SK-N-SH (cell line): ENCODE measurements at regions not wholly inside any gene's neighbourhood (a gene's known extent, or its start where the extent isn't known, plus 50 kb on each side); places are given as distances from the start of the nearest gene placed in this dataset.
"Not testable (repeated sequence)": the region's sequence is repeated elsewhere in the genome, so short reads cannot be mapped to it uniquely, and the experiment has no call there.

Experiments
- CTCF ChIA-PET: fragments of 300-600, 350-600 bp; formaldehyde crosslinking; extraction: SDS; loops from one replicate; lab custom pipeline; 2021; lab: Yijun Ruan, JAX
- POLR2A ChIA-PET: fragments of 350-600 bp; sonication (Branson Sonifier 250); formaldehyde crosslinking; extraction: SDS; loops from one replicate; lab custom pipeline; 2020; ENCODE audit warnings: antibody characterized with exemption, inconsistent platforms; lab: Yijun Ruan, JAX
- DNase-seq: peaks from one replicate; pipeline ENCODE4 v3.0.0; 2012
- H2AFZ ChIP-seq: fragments of 200-600 bp; sonication (generic); 2 replicates; pipeline ENCODE4 v1.8.1; 2016; ENCODE audit warnings: antibody characterized with exemption, mild to moderate bottlenecking, low read depth
- H3F3A ChIP-seq: fragments of 200-600 bp; sonication (generic); replicated peaks from 2 replicates; pipeline ENCODE3; 2016; ENCODE audit warnings: antibody characterized with exemption, mild to moderate bottlenecking; ENCODE audit not compliant: insufficient read depth
- H3K27ac ChIP-seq, 2 experiments: fragments of 200-500 bp in 1 of 2; fragments of 200-600 bp in 1 of 2; sonication (Bioruptor generic) in 1 of 2; sonication (generic), shearing (Covaris generic) in 1 of 2; 2 replicates each; pipeline versions ENCODE4 v1.5.1 to v1.6.1; 2014 to 2016; ENCODE audit warnings: low read depth in 2 of 2, inconsistent platforms in 1 of 2, low read length in 1 of 2, mild to moderate bottlenecking in 1 of 2, mixed read lengths in 1 of 2
- H3K27me3 ChIP-seq: fragments of 200-600 bp; sonication (generic), shearing (Covaris generic); 2 replicates; pipeline ENCODE4 v1.6.1; 2016; ENCODE audit warnings: mixed run types; ENCODE audit not compliant: insufficient read depth
- H3K36me3 ChIP-seq, 2 experiments: fragments of 200-500 bp in 1 of 2; fragments of 200-600 bp in 1 of 2; sonication (Bioruptor generic) in 1 of 2; sonication (generic) in 1 of 2; replicated peaks in 1 of 2; 2 replicates each; pipeline versions ENCODE3 to v1.5.1; 2014 to 2016; ENCODE audit warnings: low read length in 1 of 2, mild to moderate bottlenecking in 1 of 2; ENCODE audit not compliant: insufficient read depth in 2 of 2, control insufficient read depth in 1 of 2
- H3K4me1 ChIP-seq, 2 experiments: fragments of 200-500 bp in 1 of 2; fragments of 200-600 bp in 1 of 2; sonication (Bioruptor generic) in 1 of 2; sonication (generic), shearing (Covaris generic) in 1 of 2; 2 replicates each; pipeline versions ENCODE4 v1.5.1 to v1.6.1; 2014 to 2016; ENCODE audit warnings: low read depth in 1 of 2, low read length in 1 of 2, mixed run types in 1 of 2; ENCODE audit not compliant: insufficient read depth in 2 of 2, control insufficient read depth in 1 of 2
- H3K4me2 ChIP-seq: fragments of 200-600 bp; sonication (generic), shearing (Covaris generic); 2 replicates; pipeline ENCODE4 v1.6.1; 2017; ENCODE audit warnings: mixed run types
- H3K4me3 ChIP-seq, 2 experiments: fragments of 200-500 bp in 1 of 2; fragments of 200-600 bp in 1 of 2; sonication (Bioruptor generic) in 1 of 2; sonication (generic), shearing (Covaris generic) in 1 of 2; 2 replicates each; pipeline versions ENCODE4 v1.5.1 to v1.8.1; 2014 to 2016; ENCODE audit warnings: low read depth in 2 of 2, inconsistent platforms in 1 of 2, low read length in 1 of 2, mild to moderate bottlenecking in 1 of 2, mixed read lengths in 1 of 2, moderate library complexity in 1 of 2
- H3K79me2 ChIP-seq: fragments of 200-600 bp; sonication (generic); 2 replicates; pipeline ENCODE4 v1.8.1; 2017; ENCODE audit warnings: mild to moderate bottlenecking; ENCODE audit not compliant: insufficient read depth
- H3K9ac ChIP-seq: fragments of 200-600 bp; sonication (generic); 2 replicates; pipeline ENCODE4 v1.6.1; 2017; ENCODE audit warnings: mixed run types
- H3K9me2 ChIP-seq: fragments of 200-600 bp; sonication (generic); 2 replicates; pipeline ENCODE4 v1.6.1; 2017; ENCODE audit warnings: mixed run types
- H3K9me3 ChIP-seq: fragments of 200-600 bp; sonication (generic); 2 replicates; pipeline ENCODE4 v1.6.1; 2017; ENCODE audit warnings: mixed run types, mild to moderate bottlenecking, moderate library complexity
- H4K20me1 ChIP-seq: fragments of 200-600 bp; sonication (generic); 2 replicates; pipeline ENCODE4 v1.6.1; 2017; ENCODE audit warnings: mild to moderate bottlenecking, mixed run types; ENCODE audit not compliant: insufficient read depth
- EP300 ChIP-seq, 2 experiments: IDR thresholded peaks; 2 replicates each; pipeline versions ENCODE4 v1.4.0 to v1.6.1; 2012; ENCODE audit warnings: borderline replicate concordance in 1 of 2, low read depth in 1 of 2, low read length in 1 of 2
- FOSL2 ChIP-seq: IDR thresholded peaks from 2 replicates; pipeline ENCODE4 v1.4.0; 2012; ENCODE audit warnings: low read depth, mild to moderate bottlenecking, moderate library complexity, borderline replicate concordance
- FOXM1 ChIP-seq: IDR thresholded peaks from 2 replicates; pipeline ENCODE4 v1.4.0; 2012; ENCODE audit warnings: low read depth, mild to moderate bottlenecking
- JUND ChIP-seq: IDR thresholded peaks from 2 replicates; pipeline ENCODE4 v1.4.0; 2012
- MAX ChIP-seq: IDR thresholded peaks from 2 replicates; pipeline ENCODE4 v1.4.0; 2012; ENCODE audit warnings: low read depth
- NFIC ChIP-seq: IDR thresholded peaks from 2 replicates; pipeline ENCODE4 v1.4.0; 2012; ENCODE audit warnings: borderline replicate concordance
- PBX3 ChIP-seq: IDR thresholded peaks from 2 replicates; pipeline ENCODE4; 2012
- POLR2AphosphoS5 ChIP-seq: IDR thresholded peaks from 2 replicates; pipeline ENCODE4 v1.6.1; 2012; ENCODE audit warnings: low read depth, low read length
- RCOR1 ChIP-seq: fragments of 150-350 bp; IDR thresholded peaks from 2 replicates; pipeline ENCODE4 v1.6.1; 2017; ENCODE audit warnings: antibody characterized with exemption, low read length
- RXRA ChIP-seq: IDR thresholded peaks from 2 replicates; pipeline ENCODE4 v1.4.0; 2012; ENCODE audit warnings: low read depth, mild to moderate bottlenecking, borderline replicate concordance
- SMC3 ChIP-seq: IDR thresholded peaks from 2 replicates; pipeline ENCODE4 v1.6.1; 2012; ENCODE audit warnings: low read depth, low read length, improper control_type of control experiment
- TEAD4 ChIP-seq: IDR thresholded peaks from 2 replicates; pipeline ENCODE4 v1.4.0; 2012; ENCODE audit warnings: mild to moderate bottlenecking, borderline replicate concordance; ENCODE audit not compliant: insufficient read depth
- ZBTB33 ChIP-seq: IDR thresholded peaks from 2 replicates; pipeline ENCODE4 v1.4.0; 2012; ENCODE audit warnings: low read depth, borderline replicate concordance
- WGBS: methylation state at CpG from one replicate; pipeline ENCODE4 v1.1.6; 2017; ENCODE audit warnings: low lambda C conversion rate; 5-methylcytosine and 5-hydroxymethylcytosine counted together
- TF ChIP-seq, protein P1 (sequence below): IDR thresholded peaks from 2 replicates; pipeline ENCODE4 v1.4.0; 2012; ENCODE audit warnings: low read depth, borderline replicate concordance
- TF ChIP-seq, protein P2 (sequence below): IDR thresholded peaks from 2 replicates; pipeline ENCODE4 v1.6.1; 2012; ENCODE audit warnings: mild to moderate bottlenecking, low read depth, low read length, moderate library complexity

GRCh38 chr17:21488043-21488442, 111.9 kb downstream of the KCNJ12 start:
- DNase-seq, CTCF ChIA-PET, H3K4me1 ChIP-seq, H3F3A ChIP-seq, H2AFZ ChIP-seq, H3K27ac ChIP-seq, POLR2A ChIA-PET, H3K4me3 ChIP-seq, H3K9me2 ChIP-seq, H3K4me2 ChIP-seq, H3K9me3 ChIP-seq, H3K79me2 ChIP-seq, H3K36me3 ChIP-seq, H3K9ac ChIP-seq, H4K20me1 ChIP-seq: not testable (repeated sequence)
- peaks cover 18% of the 10 kb centered on the region for H3K27me3 ChIP-seq
- WGBS: 36% methylated on average over 2 of the region's 2 CpGs

DNA sequence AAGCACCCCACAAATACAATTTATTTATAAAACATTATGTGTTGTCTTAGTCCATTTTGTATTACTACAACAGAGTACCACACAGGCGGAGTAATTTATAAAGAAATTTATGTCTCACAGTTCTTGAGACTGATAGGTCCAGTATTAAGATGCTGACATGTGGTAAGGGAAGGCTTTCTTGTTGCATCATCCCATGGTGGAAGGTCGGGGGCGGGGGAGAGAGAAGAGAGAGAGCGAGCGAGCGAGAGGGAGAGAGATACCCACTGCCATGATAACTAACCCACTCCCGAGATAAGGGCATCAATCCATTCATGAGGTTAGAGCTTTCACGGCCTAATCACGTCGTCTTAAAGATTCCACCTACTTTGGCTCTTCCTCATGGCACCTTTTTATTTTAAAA, 117.8 kb downstream of the KCNJ12 start:
- Histone ChIP-seq H3K9ac (no peak overlapping the region), H3K9me3 (no peaks in the 10 kb centered on the region), H3K4me1 (peaks cover 0 to 5% of the 10 kb centered on the region in 2 experiments; a peak in 1 of 4 replicates), H3K36me3 (no peaks in the 10 kb centered on the region), H3K4me3 (no peak overlapping the region), H3K9me2 (no peaks in the 10 kb centered on the region), H3F3A (no peaks in the 10 kb centered on the region), H3K4me2 (no peak overlapping the region), H4K20me1 (no peaks in the 10 kb centered on the region), H2AFZ (no peak overlapping the region), H3K27ac (no peak overlapping the region), H3K27me3 (no peaks in the 10 kb centered on the region; the same call in 1 of the 2 replicates), H3K79me2 (no peaks in the 10 kb centered on the region)
- CTCF ChIA-PET: no interaction called here
- WGBS: 73% methylated on average over 10 of the region's 10 CpGs
- TF ChIP-seq PBX3: no peak
- TF ChIP-seq, protein P1, sequence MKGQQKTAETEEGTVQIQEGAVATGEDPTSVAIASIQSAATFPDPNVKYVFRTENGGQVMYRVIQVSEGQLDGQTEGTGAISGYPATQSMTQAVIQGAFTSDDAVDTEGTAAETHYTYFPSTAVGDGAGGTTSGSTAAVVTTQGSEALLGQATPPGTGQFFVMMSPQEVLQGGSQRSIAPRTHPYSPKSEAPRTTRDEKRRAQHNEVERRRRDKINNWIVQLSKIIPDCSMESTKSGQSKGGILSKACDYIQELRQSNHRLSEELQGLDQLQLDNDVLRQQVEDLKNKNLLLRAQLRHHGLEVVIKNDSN: no peak
- no peak for TF ChIP-seq EP300 (IDR thresholded peaks at IDR 0.05; ENCODE audit: borderline replicate concordance in 1 of 2, low read depth in 1 of 2, low read length in 1 of 2)
- no peak for TF ChIP-seq TEAD4
- no peak for TF ChIP-seq MAX
- TF ChIP-seq POLR2AphosphoS5: no peak
- TF ChIP-seq RCOR1: no peak
- no peak for TF ChIP-seq JUND
- TF ChIP-seq NFIC: no peak
- no peak for TF ChIP-seq RXRA
- no peak for TF ChIP-seq SMC3
- TF ChIP-seq, protein P2, sequence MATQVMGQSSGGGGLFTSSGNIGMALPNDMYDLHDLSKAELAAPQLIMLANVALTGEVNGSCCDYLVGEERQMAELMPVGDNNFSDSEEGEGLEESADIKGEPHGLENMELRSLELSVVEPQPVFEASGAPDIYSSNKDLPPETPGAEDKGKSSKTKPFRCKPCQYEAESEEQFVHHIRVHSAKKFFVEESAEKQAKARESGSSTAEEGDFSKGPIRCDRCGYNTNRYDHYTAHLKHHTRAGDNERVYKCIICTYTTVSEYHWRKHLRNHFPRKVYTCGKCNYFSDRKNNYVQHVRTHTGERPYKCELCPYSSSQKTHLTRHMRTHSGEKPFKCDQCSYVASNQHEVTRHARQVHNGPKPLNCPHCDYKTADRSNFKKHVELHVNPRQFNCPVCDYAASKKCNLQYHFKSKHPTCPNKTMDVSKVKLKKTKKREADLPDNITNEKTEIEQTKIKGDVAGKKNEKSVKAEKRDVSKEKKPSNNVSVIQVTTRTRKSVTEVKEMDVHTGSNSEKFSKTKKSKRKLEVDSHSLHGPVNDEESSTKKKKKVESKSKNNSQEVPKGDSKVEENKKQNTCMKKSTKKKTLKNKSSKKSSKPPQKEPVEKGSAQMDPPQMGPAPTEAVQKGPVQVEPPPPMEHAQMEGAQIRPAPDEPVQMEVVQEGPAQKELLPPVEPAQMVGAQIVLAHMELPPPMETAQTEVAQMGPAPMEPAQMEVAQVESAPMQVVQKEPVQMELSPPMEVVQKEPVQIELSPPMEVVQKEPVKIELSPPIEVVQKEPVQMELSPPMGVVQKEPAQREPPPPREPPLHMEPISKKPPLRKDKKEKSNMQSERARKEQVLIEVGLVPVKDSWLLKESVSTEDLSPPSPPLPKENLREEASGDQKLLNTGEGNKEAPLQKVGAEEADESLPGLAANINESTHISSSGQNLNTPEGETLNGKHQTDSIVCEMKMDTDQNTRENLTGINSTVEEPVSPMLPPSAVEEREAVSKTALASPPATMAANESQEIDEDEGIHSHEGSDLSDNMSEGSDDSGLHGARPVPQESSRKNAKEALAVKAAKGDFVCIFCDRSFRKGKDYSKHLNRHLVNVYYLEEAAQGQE: no peak
- TF ChIP-seq ZBTB33: no peak
- no peak for TF ChIP-seq FOSL2
- no peak for TF ChIP-seq FOXM1
- no peak for DNase-seq
- POLR2A ChIA-PET: no interaction called here
